Mesenchymal stem cell (in vitro differentiated cells and primary cell): ENCODE measurements at regions not wholly inside any gene's neighbourhood (a gene's known extent, or its start where the extent isn't known, plus 50 kb on each side); places are given as distances from the start of the nearest gene placed in this dataset.
A peak's percentile ranks its signal among the peaks of the same experiment; 100 is the strongest.

Experiments
- DNase-seq: peaks from one replicate; pipeline ENCODE4 v3.0.0-alpha.2; 2013
- H2AFZ ChIP-seq: one replicate; pipeline ENCODE4 v1.6.1; 2013; ENCODE audit warnings: low read depth, mild to moderate bottlenecking, control low read depth, inconsistent platforms, low read length, moderate library complexity
- H2AK5ac ChIP-seq: 2 replicates; pipeline ENCODE4 v1.6.1; 2013; ENCODE audit warnings: low read length, moderate library complexity, mild to moderate bottlenecking, inconsistent platforms; ENCODE audit not compliant: severe bottlenecking
- H2BK120ac ChIP-seq: one replicate; pipeline ENCODE4 v1.6.1; 2013; ENCODE audit warnings: low read depth, mild to moderate bottlenecking, inconsistent platforms, low read length, moderate library complexity
- H2BK12ac ChIP-seq, 2 experiments: one replicate each; pipeline ENCODE4 v1.6.1; 2013; ENCODE audit warnings: inconsistent platforms in 2 of 2, low read length in 2 of 2, mild to moderate bottlenecking in 2 of 2, moderate library complexity in 2 of 2, control low read depth in 1 of 2
- H2BK15ac ChIP-seq: one replicate; pipeline ENCODE4 v1.6.1; 2013; ENCODE audit warnings: mild to moderate bottlenecking, low read depth, inconsistent platforms; ENCODE audit not compliant: poor library complexity, severe bottlenecking
- H2BK5ac ChIP-seq: 2 replicates; pipeline ENCODE4 v1.6.1; 2013; ENCODE audit warnings: low read depth, mild to moderate bottlenecking, low read length, control low read depth, inconsistent platforms; ENCODE audit not compliant: poor library complexity, severe bottlenecking
- H3K14ac ChIP-seq, 2 experiments: one replicate each; pipeline ENCODE4 v1.6.1; 2013; ENCODE audit warnings: inconsistent platforms in 2 of 2, low read length in 2 of 2, control low read depth in 1 of 2, mild to moderate bottlenecking in 1 of 2, moderate library complexity in 1 of 2
- H3K18ac ChIP-seq, 2 experiments: one replicate each; pipeline ENCODE4 v1.6.1; 2013; ENCODE audit warnings: inconsistent platforms in 2 of 2, low read length in 2 of 2, control low read depth in 1 of 2, low read depth in 1 of 2, mild to moderate bottlenecking in 1 of 2
- H3K23ac ChIP-seq, 2 experiments: one replicate each; pipeline ENCODE4 v1.6.1; 2013; ENCODE audit warnings: inconsistent platforms in 2 of 2, low read length in 2 of 2, mild to moderate bottlenecking in 2 of 2, moderate library complexity in 2 of 2, control low read depth in 1 of 2
- H3K27ac ChIP-seq: 2 replicates; pipeline ENCODE4 v1.5.1; 2013; ENCODE audit warnings: mild to moderate bottlenecking, moderate library complexity, low read length, control low read depth, inconsistent platforms; ENCODE audit not compliant: poor library complexity, severe bottlenecking
- H3K27me3 ChIP-seq, 2 experiments: 2 replicates each; pipeline versions ENCODE4 v1.6.1 to v1.7.0; 2013; ENCODE audit warnings: low read length in 2 of 2, mild to moderate bottlenecking in 2 of 2, moderate library complexity in 2 of 2, control low read depth in 1 of 2, inconsistent platforms in 1 of 2; ENCODE audit not compliant: control insufficient read depth in 1 of 2, insufficient read depth in 1 of 2
- H3K36me3 ChIP-seq, 2 experiments: 2 replicates each; pipeline versions ENCODE4 v1.6.1 to v1.7.0; 2013; ENCODE audit warnings: low read length in 2 of 2, control low read depth in 1 of 2, inconsistent platforms in 1 of 2, low read depth in 1 of 2, mild to moderate bottlenecking in 1 of 2; ENCODE audit not compliant: insufficient read depth in 2 of 2, control insufficient read depth in 1 of 2
- H3K4ac ChIP-seq, 2 experiments: one replicate each; pipeline ENCODE4 v1.6.1; 2013; ENCODE audit warnings: inconsistent platforms in 2 of 2, low read length in 2 of 2, mild to moderate bottlenecking in 2 of 2, moderate library complexity in 2 of 2, control low read depth in 1 of 2, low read depth in 1 of 2
- H3K4me1 ChIP-seq: 2 replicates; pipeline ENCODE4 v1.6.1; 2013; ENCODE audit warnings: low read depth, low read length, control low read depth; ENCODE audit not compliant: control insufficient read depth, insufficient read depth
- H3K4me2 ChIP-seq: 2 replicates; pipeline ENCODE4 v1.6.1; 2013; ENCODE audit warnings: low read length, mild to moderate bottlenecking, inconsistent platforms; ENCODE audit not compliant: poor library complexity, severe bottlenecking
- H3K4me3 ChIP-seq, 2 experiments: 2 replicates each; pipeline versions ENCODE4 v1.5.1 to v1.7.0; 2013; ENCODE audit warnings: low read length in 2 of 2, mild to moderate bottlenecking in 2 of 2, control low read depth in 1 of 2, low read depth in 1 of 2; ENCODE audit not compliant: insufficient read depth in 1 of 2
- H3K79me1 ChIP-seq: replicated peaks from 2 replicates; pipeline ENCODE4 v1.6.1; 2013; ENCODE audit warnings: mild to moderate bottlenecking, control low read depth, low read length, inconsistent platforms; ENCODE audit not compliant: poor library complexity, severe bottlenecking
- H3K9ac ChIP-seq: 2 replicates; pipeline ENCODE4 v1.7.0; 2013; ENCODE audit warnings: mild to moderate bottlenecking, low read length, moderate library complexity
- H3K9me3 ChIP-seq: 2 replicates; pipeline ENCODE4 v1.7.0; 2013; ENCODE audit warnings: mild to moderate bottlenecking, low read length; ENCODE audit not compliant: control insufficient read depth
- H4K8ac ChIP-seq: one replicate; pipeline ENCODE4 v1.6.1; 2013; ENCODE audit warnings: inconsistent platforms, mild to moderate bottlenecking, low read length, moderate library complexity
- H4K91ac ChIP-seq: one replicate; pipeline ENCODE4 v1.6.1; 2013; ENCODE audit warnings: mild to moderate bottlenecking, low read length, inconsistent platforms
- WGBS: methylation state at CpG from one replicate; pipeline ENCODE4 v1.1.7; 2013; ENCODE audit warnings: mixed read lengths; 5-methylcytosine and 5-hydroxymethylcytosine counted together

- Histone ChIP-seq H3K27me3 (no peaks in the 10 kb centered on the region), H3K9ac (no peak overlapping the region), H2AK5ac (no peak overlapping the region), H3K4me1 (no peaks in the 10 kb centered on the region), H3K4me3 (no peak overlapping the region), H3K36me3 (no peaks in the 10 kb centered on the region), H2BK12ac (no peak overlapping the region), H2AFZ (no peak overlapping the region), H2BK5ac (no peak overlapping the region), H3K27ac (no peak overlapping the region), H3K4me2 (no peak overlapping the region), H4K91ac (no peak overlapping the region), H4K8ac (no peak overlapping the region), H3K79me1 (no peaks in the 10 kb centered on the region), H2BK120ac (no peak overlapping the region), H2BK15ac (no peak overlapping the region), H3K4ac (no peak overlapping the region), H3K18ac (no peak overlapping the region), H3K23ac (no peak overlapping the region), H3K9me3 (peaks cover 8% of the 10 kb centered on the region), H3K14ac (no peak overlapping the region)
- DNase-seq: peak; percentile 18
- WGBS: 60% methylated on average over 1 of the region's 1 CpG
Measured at GRCh38 chr13:80727321-80727975, 386.5 kb upstream of the SPRY2 start.

DNA sequence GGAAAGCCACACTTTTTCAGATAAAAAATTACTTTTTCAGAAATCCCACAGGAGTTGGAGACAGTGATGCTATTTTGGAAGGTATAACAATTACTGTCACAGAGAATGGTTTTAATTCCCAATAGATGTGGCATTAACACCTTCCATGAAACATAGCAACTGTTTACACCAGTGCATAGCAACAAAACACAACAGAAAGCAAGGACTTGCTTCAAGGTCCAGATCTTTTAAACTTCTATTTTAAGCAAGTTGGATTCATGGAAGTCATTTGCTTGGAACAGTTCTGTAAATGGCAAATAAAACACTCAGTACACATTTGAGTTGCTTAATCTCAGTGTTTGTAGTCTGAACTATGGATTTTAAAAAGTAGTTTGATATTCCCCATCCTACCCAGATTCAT lies 385.9 kb upstream of the SPRY2 start:
- Histone ChIP-seq H2BK120ac (no peak overlapping the region), H4K91ac (no peak overlapping the region), H3K4me3 (no peak overlapping the region), H2AFZ (no peak overlapping the region), H2AK5ac (no peak overlapping the region), H2BK5ac (no peak overlapping the region), H3K9me3 (peaks cover 8% of the 10 kb centered on the region), H3K4me2 (no peak overlapping the region), H3K4me1 (no peaks in the 10 kb centered on the region), H3K23ac (no peak overlapping the region), H2BK12ac (no peak overlapping the region), H3K27ac (no peak overlapping the region), H3K27me3 (no peaks in the 10 kb centered on the region), H3K18ac (no peak overlapping the region), H3K14ac (no peak overlapping the region), H3K36me3 (no peaks in the 10 kb centered on the region), H3K79me1 (no peaks in the 10 kb centered on the region), H4K8ac (no peak overlapping the region), H3K9ac (no peak overlapping the region), H3K4ac (no peak overlapping the region), H2BK15ac (no peak overlapping the region)
- DNase-seq: peak; percentile 15

DNA sequence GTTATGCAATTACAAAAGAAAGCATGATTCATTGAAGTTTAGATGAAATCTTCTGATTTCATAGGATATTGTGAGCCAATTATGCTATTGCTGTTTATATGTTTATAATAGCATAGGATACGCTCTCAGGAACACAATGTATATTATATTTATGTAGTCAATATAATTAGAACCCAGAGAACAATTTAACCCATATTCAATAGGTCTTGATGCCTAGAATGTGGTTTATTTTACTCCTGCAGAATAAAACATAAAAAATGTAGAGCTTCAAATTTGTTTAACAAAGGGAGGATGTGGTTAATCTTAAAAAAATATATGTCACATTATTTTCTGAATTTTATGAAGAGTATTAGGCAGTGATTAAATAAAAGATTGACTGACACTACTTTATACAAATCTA lies 380.8 kb upstream of the SPRY2 start:
- no peak overlapping the region for H2AFZ ChIP-seq
- no peak overlapping the region for H3K4me3 ChIP-seq
- no peak overlapping the region for H4K91ac ChIP-seq
- no peak overlapping the region for H2BK120ac ChIP-seq
- no peak overlapping the region for H2AK5ac ChIP-seq
- H3K9me3 ChIP-seq: no peaks in the 10 kb centered on the region
- no peak overlapping the region for H3K4me2 ChIP-seq
- no CpG with 5 or more reads among the region's 1 CpG for WGBS
- no peaks in the 10 kb centered on the region for H3K36me3 ChIP-seq
- H3K27ac ChIP-seq: no peak overlapping the region
- peaks cover 0 to 5% of the 10 kb centered on the region in 2 experiments for H3K27me3 ChIP-seq
- H3K23ac ChIP-seq: no peak overlapping the region
- H4K8ac ChIP-seq: no peak overlapping the region
- H3K18ac ChIP-seq: no peak overlapping the region
- no peak overlapping the region for H2BK12ac ChIP-seq
- H3K9ac ChIP-seq: no peak overlapping the region
- H3K14ac ChIP-seq: no peak overlapping the region
- no peaks in the 10 kb centered on the region for H3K79me1 ChIP-seq
- no peak for DNase-seq
- H2BK15ac ChIP-seq: no peak overlapping the region
- H3K4ac ChIP-seq: no peak overlapping the region
- H3K4me1 ChIP-seq: no peaks in the 10 kb centered on the region
- H2BK5ac ChIP-seq: no peak overlapping the region

GRCh38 chr13:80718970-80719369 lies 378.0 kb upstream of the SPRY2 start:
- no peak for DNase-seq
- H4K91ac ChIP-seq: no peak overlapping the region
- no peaks in the 10 kb centered on the region for H3K4me1 ChIP-seq
- no peak overlapping the region for H3K18ac ChIP-seq
- no peak overlapping the region for H3K14ac ChIP-seq
- no peak overlapping the region for H2BK120ac ChIP-seq
- no CpG with 5 or more reads among the region's 1 CpG for WGBS
- no peak overlapping the region for H3K4me3 ChIP-seq
- H3K9me3 ChIP-seq: no peaks in the 10 kb centered on the region
- H3K9ac ChIP-seq: no peak overlapping the region
- H3K36me3 ChIP-seq: no peaks in the 10 kb centered on the region
- H3K4me2 ChIP-seq: no peak overlapping the region
- H3K23ac ChIP-seq: no peak overlapping the region
- no peak overlapping the region for H2AFZ ChIP-seq
- peaks cover 0 to 5% of the 10 kb centered on the region in 2 experiments for H3K27me3 ChIP-seq
- no peak overlapping the region for H2BK15ac ChIP-seq
- H3K79me1 ChIP-seq: no peaks in the 10 kb centered on the region
- H4K8ac ChIP-seq: no peak overlapping the region
- no peak overlapping the region for H2BK5ac ChIP-seq
- H3K4ac ChIP-seq: no peak overlapping the region
- no peak overlapping the region for H2AK5ac ChIP-seq
- H3K27ac ChIP-seq: no peak overlapping the region
- no peak overlapping the region for H2BK12ac ChIP-seq
